GM12892 (cell line): ENCODE measurements at regions not wholly inside any gene's neighbourhood (a gene's known extent, or its start where the extent isn't known, plus 50 kb on each side); places are given as distances from the start of the nearest gene placed in this dataset.
"Not testable (repeated sequence)": the region's sequence is repeated elsewhere in the genome, so short reads cannot be mapped to it uniquely, and the experiment has no call there.

ENCODE experiments used
- DNase-seq: peaks from one replicate; pipeline ENCODE4 v3.0.0; 2011; ENCODE audit not compliant: insufficient read length
- FAIRE-seq: peaks from 2 replicates; lab custom pipeline; 2011; peaks lifted over from hg19 to GRCh38; lab: Jason Lieb, UNC
- POLR2A ChIP-seq: IDR thresholded peaks from 2 replicates; pipeline ENCODE4 v1.6.1; 2011; ENCODE audit warnings: low read depth, low read length, control low read depth
- POLR2AphosphoS5 ChIP-seq: IDR thresholded peaks from 2 replicates; pipeline ENCODE4 v1.6.1; 2011; ENCODE audit warnings: low read depth, low read length, control low read depth
- TAF1 ChIP-seq: IDR thresholded peaks from 2 replicates; pipeline ENCODE4 v1.6.1; 2011; ENCODE audit warnings: low read depth, mild to moderate bottlenecking, control low read depth, low read length, borderline replicate concordance

GRCh38 chr18:60020107-60020925 is 120.5 kb downstream of the PMAIP1 start:
- TF ChIP-seq TAF1, result no peak
- TF ChIP-seq POLR2AphosphoS5, result no peak
- no peak for TF ChIP-seq POLR2A
- DNase-seq (no peak), FAIRE-seq (no peak)

- FAIRE-seq (no peak), DNase-seq (no peak)
- TF ChIP-seq POLR2A (no peak), POLR2AphosphoS5 (no peak), TAF1 (no peak)
Measured at GRCh38 chr18:60019463-60019840, 119.7 kb downstream of the PMAIP1 start.

GRCh38 chr18:60018618-60019462 is 119.0 kb downstream of the PMAIP1 start:
- no peak for DNase-seq
- no peak for TF ChIP-seq POLR2A
- no peak for TF ChIP-seq POLR2AphosphoS5
- no peak for TF ChIP-seq TAF1
- FAIRE-seq, result no peak

GRCh38 chr18:60018134-60018533 is 118.3 kb downstream of the PMAIP1 start:
- not testable (repeated sequence) for FAIRE-seq, DNase-seq

GRCh38 chr18:60017371-60017770 is 117.6 kb downstream of the PMAIP1 start:
- TF ChIP-seq TAF1 (no peak), POLR2AphosphoS5 (no peak), POLR2A (no peak)
- FAIRE-seq (no peak), DNase-seq (no peak)

GRCh38 chr18:60015826-60016225 is 116.0 kb downstream of the PMAIP1 start:
- FAIRE-seq, DNase-seq: not testable (repeated sequence)

GRCh38 chr18:60013148-60013547 is 113.4 kb downstream of the PMAIP1 start:
- not testable (repeated sequence) for DNase-seq, FAIRE-seq

- FAIRE-seq (no peak), DNase-seq (no peak)
- TF ChIP-seq POLR2A (no peak), TAF1 (no peak), POLR2AphosphoS5 (no peak)
Measured at GRCh38 chr18:60010984-60011383, 111.2 kb downstream of the PMAIP1 start.

GRCh38 chr18:60010513-60010912 is 110.7 kb downstream of the PMAIP1 start:
- TF ChIP-seq POLR2A (no peak), POLR2AphosphoS5 (no peak), TAF1 (no peak)
- no peak for FAIRE-seq
- no peak for DNase-seq

- DNase-seq, result no peak
- no peak for FAIRE-seq
- TF ChIP-seq POLR2AphosphoS5 (no peak), TAF1 (no peak), POLR2A (no peak)
Measured at GRCh38 chr18:60007661-60008060, 107.9 kb downstream of the PMAIP1 start.

GRCh38 chr18:60003610-60004185 is 103.9 kb downstream of the PMAIP1 start:
- DNase-seq, result no peak
- TF ChIP-seq POLR2A, result no peak
- TF ChIP-seq TAF1, result no peak
- TF ChIP-seq POLR2AphosphoS5, result no peak
- no peak for FAIRE-seq

- TF ChIP-seq TAF1 (no peak), POLR2AphosphoS5 (no peak), POLR2A (no peak)
- DNase-seq (no peak), FAIRE-seq (peak; percentile 82)
Measured at GRCh38 chr18:59996370-59996966, 96.7 kb downstream of the PMAIP1 start.
